AG04449 (cell line): ENCODE measurements at regions not wholly inside any gene's neighbourhood (a gene's known extent, or its start where the extent isn't known, plus 50 kb on each side); places are given as distances from the start of the nearest gene placed in this dataset.

ENCODE experiments used
- CTCF ChIA-PET: fragments of 350-600 bp; formaldehyde crosslinking; extraction: SDS; loops from one replicate; lab custom pipeline; 2021; ENCODE audit warnings: antibody characterized with exemption; lab: Yijun Ruan, JAX
- POLR2A ChIA-PET: fragments of 400-600, 350-600 bp; formaldehyde crosslinking; extraction: SDS; loops from one replicate; lab custom pipeline; 2020; ENCODE audit warnings: antibody characterized with exemption, inconsistent platforms; lab: Yijun Ruan, JAX
- DNase-seq: peaks from one replicate; pipeline ENCODE4 v3.0.0-alpha.2; 2010; ENCODE audit warnings: low read depth, low spot score
- H3K4me3 ChIP-seq: 2 replicates; pipeline ENCODE4 v1.5.1; 2011; ENCODE audit warnings: low read depth, mild to moderate bottlenecking, control low read depth, low read length
- TF ChIP-seq, protein P1 (sequence below): IDR thresholded peaks from one replicate; pipeline ENCODE4 v1.5.1; 2011; ENCODE audit warnings: mild to moderate bottlenecking, moderate library complexity, low read length, control low read depth, inconsistent platforms; ENCODE audit not compliant: insufficient read depth; ENCODE audit errors: missing control alignments

DNA sequence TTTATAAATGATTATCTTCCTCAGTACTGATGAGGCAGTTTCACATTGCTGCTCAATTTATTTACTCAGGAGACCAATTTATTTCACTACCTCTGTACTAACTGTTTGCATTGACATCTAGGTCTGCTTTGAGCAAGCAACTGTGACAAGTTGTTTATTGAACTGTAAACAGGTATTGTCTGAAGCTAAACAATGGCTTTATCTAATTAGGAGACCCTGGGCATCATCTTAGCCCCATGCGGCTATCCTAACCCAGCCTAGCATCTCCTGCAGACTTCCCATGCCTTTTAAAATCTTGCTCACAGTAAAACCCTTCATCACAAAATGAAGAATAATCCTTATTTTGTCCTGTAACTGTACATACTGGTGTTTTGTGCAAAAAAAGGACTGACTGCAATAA, 348.2 kb downstream of the RWDD3 start:
- TF ChIP-seq, protein P1, sequence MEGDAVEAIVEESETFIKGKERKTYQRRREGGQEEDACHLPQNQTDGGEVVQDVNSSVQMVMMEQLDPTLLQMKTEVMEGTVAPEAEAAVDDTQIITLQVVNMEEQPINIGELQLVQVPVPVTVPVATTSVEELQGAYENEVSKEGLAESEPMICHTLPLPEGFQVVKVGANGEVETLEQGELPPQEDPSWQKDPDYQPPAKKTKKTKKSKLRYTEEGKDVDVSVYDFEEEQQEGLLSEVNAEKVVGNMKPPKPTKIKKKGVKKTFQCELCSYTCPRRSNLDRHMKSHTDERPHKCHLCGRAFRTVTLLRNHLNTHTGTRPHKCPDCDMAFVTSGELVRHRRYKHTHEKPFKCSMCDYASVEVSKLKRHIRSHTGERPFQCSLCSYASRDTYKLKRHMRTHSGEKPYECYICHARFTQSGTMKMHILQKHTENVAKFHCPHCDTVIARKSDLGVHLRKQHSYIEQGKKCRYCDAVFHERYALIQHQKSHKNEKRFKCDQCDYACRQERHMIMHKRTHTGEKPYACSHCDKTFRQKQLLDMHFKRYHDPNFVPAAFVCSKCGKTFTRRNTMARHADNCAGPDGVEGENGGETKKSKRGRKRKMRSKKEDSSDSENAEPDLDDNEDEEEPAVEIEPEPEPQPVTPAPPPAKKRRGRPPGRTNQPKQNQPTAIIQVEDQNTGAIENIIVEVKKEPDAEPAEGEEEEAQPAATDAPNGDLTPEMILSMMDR = no peak
- ChIA-PET POLR2A (no interaction called here), CTCF (no interaction called here)
- DNase-seq = no peak
- no peak overlapping the region for H3K4me3 ChIP-seq

DNA sequence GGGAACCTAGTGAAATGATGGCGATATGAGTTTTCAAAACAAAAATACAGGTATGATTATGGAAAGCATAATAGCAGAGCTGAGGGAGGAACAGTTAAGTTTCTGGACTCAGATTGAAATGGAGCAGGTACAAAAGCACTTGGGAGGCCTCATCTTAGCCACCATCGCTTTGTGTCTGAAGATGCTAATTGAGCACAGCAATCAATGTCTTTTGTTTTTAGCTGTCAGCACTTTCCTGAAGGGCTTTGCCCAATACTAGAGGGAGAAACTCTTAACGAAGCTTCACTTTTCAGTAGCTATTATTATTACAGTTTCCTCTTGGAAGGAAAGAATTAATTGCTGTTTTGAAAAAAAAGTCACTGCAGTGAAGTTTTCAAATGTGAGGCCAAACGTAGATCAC, 348.7 kb downstream of the RWDD3 start:
- DNase-seq = no peak
- ChIA-PET CTCF (no interaction called here), POLR2A (no interaction called here)
- TF ChIP-seq, protein P1 = no peak
- H3K4me3 ChIP-seq = no peak overlapping the region

DNA sequence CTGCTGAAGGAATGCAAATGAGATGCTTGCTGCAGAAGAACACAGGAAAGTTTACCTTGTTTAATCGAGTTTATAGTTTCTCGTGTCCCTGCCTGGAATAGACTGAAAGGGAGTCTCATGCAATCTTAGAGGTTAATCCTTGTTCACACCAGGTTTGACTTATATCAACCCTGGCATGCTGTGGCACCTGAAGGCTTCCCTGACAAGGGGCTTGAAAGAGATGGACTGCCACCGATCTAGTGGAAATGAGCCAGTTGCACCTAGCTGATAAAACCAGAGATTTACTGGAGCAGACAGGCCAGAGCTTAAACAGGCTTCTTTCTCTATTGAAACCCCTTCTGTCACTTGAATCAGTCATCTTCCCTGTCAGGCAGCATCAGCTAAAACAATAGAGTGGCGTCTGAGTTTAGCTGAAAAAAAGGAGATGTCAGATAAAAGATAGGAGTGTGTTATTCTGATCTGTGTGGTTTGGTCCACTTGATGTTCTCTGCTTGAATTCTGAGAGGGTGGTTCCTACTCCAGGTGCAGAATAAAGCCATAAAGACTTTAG, 349.7 kb downstream of the RWDD3 start:
- H3K4me3 ChIP-seq = no peak overlapping the region
- POLR2A ChIA-PET = no interaction called here
- TF ChIP-seq, protein P1 = no peak
- CTCF ChIA-PET = no interaction called here
- no peak for DNase-seq

DNA sequence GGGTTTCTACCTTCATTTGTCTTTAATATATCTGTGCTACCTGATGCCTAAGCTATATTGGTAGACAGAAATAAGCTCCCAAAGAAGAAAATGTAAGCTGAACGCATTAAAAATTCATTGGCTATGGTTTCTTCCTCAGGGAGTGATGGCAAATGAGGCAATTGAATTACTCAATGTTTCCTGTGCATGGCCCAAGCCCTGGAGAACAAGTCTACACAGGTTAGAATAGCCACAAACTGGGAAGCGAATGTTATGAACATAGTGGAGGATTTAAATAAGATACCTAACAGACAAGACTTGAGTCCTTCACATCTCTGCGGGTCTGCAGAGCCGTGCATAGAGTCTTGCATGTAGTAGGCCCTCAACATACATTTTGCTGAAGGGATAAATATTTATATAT, 350.3 kb downstream of the RWDD3 start:
- CTCF ChIA-PET = no interaction called here
- no peak overlapping the region for H3K4me3 ChIP-seq
- no peak for DNase-seq

DNA sequence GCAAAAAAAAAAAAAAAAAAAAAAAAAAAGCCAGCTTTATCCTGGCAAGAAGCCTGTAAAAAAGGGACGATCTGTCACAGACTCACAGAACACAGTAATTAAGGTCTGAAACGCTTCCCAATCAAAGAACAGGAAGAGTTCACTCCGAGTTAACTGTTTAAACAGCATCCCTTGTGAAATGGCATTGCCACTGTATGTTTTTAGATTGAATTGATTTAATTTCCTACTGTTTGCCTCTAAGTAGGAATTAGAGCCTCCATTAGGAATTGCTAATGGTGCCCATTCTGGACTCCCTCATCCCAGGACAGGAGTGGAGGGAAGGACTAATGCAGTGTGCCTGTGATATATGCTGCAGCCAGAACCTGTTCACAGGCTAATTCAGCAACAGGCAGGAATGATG, 370.8 kb downstream of the RWDD3 start:
- CTCF ChIA-PET = no interaction called here
- no peak for DNase-seq
- TF ChIP-seq, protein P1 = no peak
- POLR2A ChIA-PET = no interaction called here
- H3K4me3 ChIP-seq = no peak overlapping the region

More for the DNA sequence above, 350.3 kb downstream of the RWDD3 start:
- POLR2A ChIA-PET = no interaction called here
- TF ChIP-seq, protein P1 = no peak

DNA sequence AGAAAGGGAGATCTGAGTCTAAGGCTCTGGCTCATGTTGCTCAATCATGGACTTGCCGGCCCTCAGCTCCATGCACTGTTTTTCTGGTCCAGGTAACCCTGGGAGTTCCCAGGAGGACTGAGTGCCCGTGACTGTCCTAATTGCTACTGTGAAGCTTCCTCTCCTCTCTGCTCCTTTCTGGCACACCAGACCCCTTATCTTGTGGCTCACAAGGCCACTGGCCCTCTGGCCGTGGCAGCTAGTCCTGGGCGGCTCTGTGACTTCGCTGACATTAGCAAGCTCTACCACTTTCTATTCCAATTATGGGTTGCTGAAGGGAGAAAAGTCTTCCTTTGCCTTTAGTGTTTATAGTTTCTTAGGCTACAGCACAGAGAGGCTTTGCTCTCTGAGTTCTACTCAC, 380.2 kb downstream of the RWDD3 start:
- ChIA-PET CTCF (no interaction called here), POLR2A (no interaction called here)
- TF ChIP-seq, protein P1 = no peak
- no peak for DNase-seq
- no peak overlapping the region for H3K4me3 ChIP-seq
